MCF 10A (cell line): ENCODE measurements at regions not wholly inside any gene's neighbourhood (a gene's known extent, or its start where the extent isn't known, plus 50 kb on each side); places are given as distances from the start of the nearest gene placed in this dataset.

Experiments used
- BruUV-seq: library from RNA; stranded (reverse); fragments of 400-500 nt; replicated peaks from 2 replicates; lab custom pipeline; 2021; lab: Mats Ljungman, UMichigan
- CTCF ChIA-PET: fragments of 300-600 bp; sonication (Branson Sonifier 250); formaldehyde crosslinking; extraction: SDS; loops from one replicate; lab custom pipeline; 2021; ENCODE audit warnings: antibody characterized with exemption, inconsistent platforms; lab: Yijun Ruan, JAX
- POLR2A ChIA-PET: fragments of 300-600, 350-650 bp; sonication (Branson Sonifier 250); formaldehyde crosslinking; extraction: SDS; loops from one replicate; lab custom pipeline; 2020; ENCODE audit warnings: antibody characterized with exemption, inconsistent platforms; lab: Yijun Ruan, JAX
- DNase-seq: peaks from one replicate; pipeline ENCODE4 v3.0.0-alpha.2; 2018; ENCODE audit not compliant: unreplicated experiment
- H3K27ac Mint-ChIP-seq: one replicate; pipeline ENCODE4 v1.8.0; 2022; ENCODE audit warnings: mild to moderate bottlenecking, low read depth, mixed read lengths; ENCODE audit not compliant: unreplicated experiment
- H3K27me3 Mint-ChIP-seq: one replicate; pipeline ENCODE4 v1.8.0; 2022; ENCODE audit warnings: mixed read lengths; ENCODE audit not compliant: insufficient read depth, unreplicated experiment
- H3K36me3 Mint-ChIP-seq: one replicate; pipeline ENCODE4 v1.8.0; 2022; ENCODE audit warnings: mild to moderate bottlenecking, moderate library complexity, mixed read lengths; ENCODE audit not compliant: insufficient read depth, unreplicated experiment
- H3K4me1 Mint-ChIP-seq: one replicate; pipeline ENCODE4 v1.8.0; 2022; ENCODE audit warnings: mixed read lengths; ENCODE audit not compliant: insufficient read depth, unreplicated experiment
- H3K4me3 Mint-ChIP-seq: one replicate; pipeline ENCODE4 v1.8.0; 2022; ENCODE audit warnings: mild to moderate bottlenecking, moderate library complexity, mixed read lengths; ENCODE audit not compliant: unreplicated experiment
- H3K9me3 Mint-ChIP-seq: one replicate; pipeline ENCODE4 v1.8.0; 2022; ENCODE audit warnings: mixed read lengths; ENCODE audit not compliant: unreplicated experiment
- intact Hi-C: fragments of 100-400 bp; cut with micrococcal nuclease; formaldehyde crosslinking; loops from 2 replicates; pipeline ENCODE4 v1.14.1; 2022
- TF ChIP-seq, protein P1 (sequence below): fragments of 200-600 bp; IDR thresholded peaks from one replicate; pipeline ENCODE4 v1.8.0; 2022; ENCODE audit warnings: antibody characterized with exemption, mild to moderate bottlenecking; ENCODE audit not compliant: unreplicated experiment

DNA sequence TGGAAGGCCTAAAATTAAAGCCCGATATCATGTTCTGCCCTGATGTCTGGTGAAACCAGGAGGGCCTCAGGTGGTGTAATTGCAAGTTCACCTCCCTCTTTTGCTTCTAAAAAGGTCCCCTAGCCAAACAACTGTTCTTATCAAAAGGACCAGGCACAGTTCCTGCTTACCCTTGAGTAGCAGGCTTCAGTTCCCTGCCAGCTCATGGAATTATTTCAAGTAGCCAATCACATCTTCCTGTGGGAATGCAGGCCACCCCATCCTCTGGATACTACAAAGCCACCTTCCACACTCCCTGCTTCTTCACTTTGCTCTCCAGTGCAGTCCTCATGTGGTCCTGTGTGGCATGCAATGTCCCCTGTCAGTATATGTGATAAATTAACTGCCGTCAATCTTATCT lies 97.7 kb upstream of the GALNT17 start:
- CTCF ChIA-PET: interaction anchor here (0.7 kb wide), 1 partner anchor 1510 kb away, joined by 4 read pairs; no protein-coding TSS in a partner anchor
- no TSS peak for BruUV-seq
- Mint-ChIP-seq H3K36me3 (peaks cover 5% of the 10 kb centered on the region), H3K27ac (no peak overlapping the region), H3K4me1 (no peaks in the 10 kb centered on the region), H3K4me3 (no peak overlapping the region), H3K27me3 (no peaks in the 10 kb centered on the region), H3K9me3 (peaks cover 28% of the 10 kb centered on the region)
- TF ChIP-seq, protein P1, sequence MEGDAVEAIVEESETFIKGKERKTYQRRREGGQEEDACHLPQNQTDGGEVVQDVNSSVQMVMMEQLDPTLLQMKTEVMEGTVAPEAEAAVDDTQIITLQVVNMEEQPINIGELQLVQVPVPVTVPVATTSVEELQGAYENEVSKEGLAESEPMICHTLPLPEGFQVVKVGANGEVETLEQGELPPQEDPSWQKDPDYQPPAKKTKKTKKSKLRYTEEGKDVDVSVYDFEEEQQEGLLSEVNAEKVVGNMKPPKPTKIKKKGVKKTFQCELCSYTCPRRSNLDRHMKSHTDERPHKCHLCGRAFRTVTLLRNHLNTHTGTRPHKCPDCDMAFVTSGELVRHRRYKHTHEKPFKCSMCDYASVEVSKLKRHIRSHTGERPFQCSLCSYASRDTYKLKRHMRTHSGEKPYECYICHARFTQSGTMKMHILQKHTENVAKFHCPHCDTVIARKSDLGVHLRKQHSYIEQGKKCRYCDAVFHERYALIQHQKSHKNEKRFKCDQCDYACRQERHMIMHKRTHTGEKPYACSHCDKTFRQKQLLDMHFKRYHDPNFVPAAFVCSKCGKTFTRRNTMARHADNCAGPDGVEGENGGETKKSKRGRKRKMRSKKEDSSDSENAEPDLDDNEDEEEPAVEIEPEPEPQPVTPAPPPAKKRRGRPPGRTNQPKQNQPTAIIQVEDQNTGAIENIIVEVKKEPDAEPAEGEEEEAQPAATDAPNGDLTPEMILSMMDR: no peak
- POLR2A ChIA-PET: no interaction called here
- no peak for DNase-seq
- intact Hi-C loops: no loop called here

DNA sequence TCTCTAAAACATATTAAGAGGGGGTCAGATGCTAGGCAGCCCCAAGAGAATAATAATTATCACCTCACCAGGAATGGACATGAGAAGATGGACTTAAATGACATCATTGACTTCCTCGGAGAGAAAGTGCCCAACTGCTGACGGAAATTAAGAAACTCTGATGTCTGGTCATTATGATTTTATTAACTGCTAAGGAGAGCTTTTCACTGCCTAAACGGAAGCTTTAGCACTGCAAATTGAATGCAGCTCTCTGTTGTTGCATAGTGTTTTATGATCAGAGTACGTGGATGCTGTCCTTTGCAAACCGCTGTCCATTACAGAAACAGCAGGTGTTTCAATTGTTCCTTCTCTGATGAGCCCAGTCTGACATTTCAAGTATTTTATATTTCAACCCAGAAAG lies 89.4 kb upstream of the GALNT17 start:
- TF ChIP-seq, protein P1: no peak
- no peaks in the 10 kb centered on the region for H3K4me1 Mint-ChIP-seq
- DNase-seq: no peak
- H3K9me3 Mint-ChIP-seq: peaks cover 33% of the 10 kb centered on the region
- no TSS peak for BruUV-seq
- POLR2A ChIA-PET: no interaction called here
- H3K27me3 Mint-ChIP-seq: no peaks in the 10 kb centered on the region
- no peak overlapping the region for H3K4me3 Mint-ChIP-seq
- intact Hi-C loops: no loop called here
- CTCF ChIA-PET: no interaction called here
- H3K27ac Mint-ChIP-seq: no peak overlapping the region
- no peaks in the 10 kb centered on the region for H3K36me3 Mint-ChIP-seq

DNA sequence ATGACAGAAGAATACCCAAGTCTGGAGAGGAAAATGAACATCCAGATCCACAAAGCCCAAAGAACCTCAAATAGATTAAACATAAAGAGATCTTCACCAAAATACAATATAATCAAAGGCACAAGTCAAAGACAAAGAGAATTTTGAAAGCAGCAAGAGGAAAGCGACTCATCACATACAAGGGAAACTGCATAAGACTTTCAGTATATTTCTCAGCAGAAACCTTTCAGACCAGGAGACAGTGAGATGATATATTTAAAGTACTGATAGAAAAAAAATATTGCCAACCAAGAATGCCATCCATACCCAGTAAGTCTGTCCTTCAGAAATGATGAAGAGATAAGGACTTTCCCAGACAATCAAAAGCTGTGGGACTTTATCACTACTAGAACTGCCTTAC lies 81.5 kb upstream of the GALNT17 start:
- TF ChIP-seq, protein P1: no peak
- no peak overlapping the region for H3K4me3 Mint-ChIP-seq
- BruUV-seq: no TSS peak
- ChIA-PET POLR2A (no interaction called here), CTCF (no interaction called here)
- no peak overlapping the region for H3K27ac Mint-ChIP-seq
- DNase-seq: no peak
- H3K4me1 Mint-ChIP-seq: no peaks in the 10 kb centered on the region
- intact Hi-C loops: no loop called here
- H3K27me3 Mint-ChIP-seq: no peaks in the 10 kb centered on the region
- H3K36me3 Mint-ChIP-seq: no peaks in the 10 kb centered on the region
- peaks cover 23% of the 10 kb centered on the region for H3K9me3 Mint-ChIP-seq

DNA sequence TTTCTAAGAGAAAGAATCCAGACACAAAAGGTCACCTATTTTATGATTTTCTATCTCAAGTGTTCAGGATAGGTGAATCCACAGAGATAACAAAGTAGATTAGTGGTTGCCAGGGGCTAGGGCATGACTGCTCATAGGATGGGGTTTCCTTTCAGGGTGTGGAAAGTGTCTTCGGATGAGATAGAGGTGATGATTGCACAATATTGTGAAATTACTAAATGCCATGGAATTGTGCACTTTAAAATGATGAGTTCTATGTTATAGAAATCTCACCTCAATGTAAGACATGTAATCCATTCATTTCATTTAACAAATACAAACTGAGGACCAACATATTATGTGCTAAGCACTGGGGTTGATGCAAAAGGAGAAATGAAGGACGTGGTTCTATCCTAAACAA lies 76.4 kb upstream of the GALNT17 start:
- POLR2A ChIA-PET: no interaction called here
- no peaks in the 10 kb centered on the region for H3K36me3 Mint-ChIP-seq
- no TSS peak for BruUV-seq
- CTCF ChIA-PET: no interaction called here
- peaks cover 20% of the 10 kb centered on the region for H3K9me3 Mint-ChIP-seq
- no peak overlapping the region for H3K27ac Mint-ChIP-seq
- no peaks in the 10 kb centered on the region for H3K27me3 Mint-ChIP-seq
- no peaks in the 10 kb centered on the region for H3K4me1 Mint-ChIP-seq
- TF ChIP-seq, protein P1: no peak
- intact Hi-C loops: no loop called here
- no peak overlapping the region for H3K4me3 Mint-ChIP-seq
- no peak for DNase-seq
